GM12891 (cell line): ENCODE measurements at regions not wholly inside any gene's neighbourhood (a gene's known extent, or its start where the extent isn't known, plus 50 kb on each side); places are given as distances from the start of the nearest gene placed in this dataset.

Experiments used
- PAX5 ChIP-seq: IDR thresholded peaks from 2 replicates; pipeline ENCODE4 v1.6.1; 2011; ENCODE audit warnings: low read length, moderate library complexity, mild to moderate bottlenecking; ENCODE audit not compliant: insufficient read depth, severe bottlenecking
- POLR2A ChIP-seq: IDR thresholded peaks from 2 replicates; pipeline ENCODE4 v1.6.1; 2011; ENCODE audit warnings: low read depth, low read length, control low read depth
- POLR2AphosphoS5 ChIP-seq: IDR thresholded peaks from 2 replicates; pipeline ENCODE4 v1.6.1; 2011; ENCODE audit warnings: low read depth, low read length, control low read depth
- SPI1 ChIP-seq: IDR thresholded peaks from 2 replicates; pipeline ENCODE4 v1.6.1; 2011; ENCODE audit warnings: low read depth, low read length, control low read depth
- TAF1 ChIP-seq: IDR thresholded peaks from 2 replicates; pipeline ENCODE4 v1.6.1; 2011; ENCODE audit warnings: low read depth, low read length, control low read depth

GRCh38 chr1:183720028-183720427, 66.9 kb upstream of the APOBEC4 start:
- TF ChIP-seq POLR2AphosphoS5 = no peak
- no peak for TF ChIP-seq POLR2A
- no peak for TF ChIP-seq TAF1
- TF ChIP-seq SPI1 = no peak
- TF ChIP-seq PAX5 = no peak
